ENCODE measurements at regions not wholly inside any gene's neighbourhood (a gene's known extent, or its start where the extent isn't known, plus 50 kb on each side); places are given as distances from the start of the nearest gene placed in this dataset.

DNA sequence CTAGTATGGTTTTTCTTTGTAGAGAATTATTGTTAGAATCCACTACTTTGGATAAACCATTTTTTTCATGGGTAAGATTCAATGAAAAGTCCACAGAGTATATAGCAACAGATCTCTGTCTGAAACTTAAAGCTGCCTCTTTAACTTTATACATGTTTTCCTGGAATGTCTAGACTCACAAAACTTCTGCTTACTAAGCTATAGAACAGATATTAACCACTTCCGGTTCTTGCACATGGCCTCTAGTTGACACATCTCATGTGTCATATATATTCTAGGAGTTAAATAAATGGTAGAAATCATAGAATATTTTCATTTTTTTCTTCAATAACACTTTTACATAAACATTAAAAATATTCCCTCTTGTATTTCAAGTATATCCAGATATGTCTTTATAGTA is 1693.9 kb downstream of the SI start:
- Histone ChIP-seq H3K27me3 (ENCODE audit: control insufficient read depth in 3 of 3, insufficient read depth in 3 of 3, low read length in 2 of 3) (no peaks in the 10 kb centered on the region), H3K27ac (ENCODE audit: low read depth in 1 of 2, low read length in 1 of 2) (no peak overlapping the region), H3K36me3 (ENCODE audit: control insufficient read depth in 4 of 4, insufficient read depth in 4 of 4, low read length in 4 of 4) (no peaks in the 10 kb centered on the region), H3K9ac (ENCODE audit: insufficient read depth in 1 of 2, low read length in 2 of 2) (no peak overlapping the region), H3K9me3 (ENCODE audit: control insufficient read depth in 4 of 4, insufficient read depth in 3 of 4, low read length in 3 of 4) (no peaks in the 10 kb centered on the region), H3K4me1 (ENCODE audit: control insufficient read depth in 5 of 5, insufficient read depth in 5 of 5, low read length in 5 of 5) (no peaks in the 10 kb centered on the region), H3K4me3 (no peak overlapping the region)
- no peak for ATAC-seq (ENCODE audit: insufficient read depth, low FRiP score)
- TF ChIP-seq, protein P1, sequence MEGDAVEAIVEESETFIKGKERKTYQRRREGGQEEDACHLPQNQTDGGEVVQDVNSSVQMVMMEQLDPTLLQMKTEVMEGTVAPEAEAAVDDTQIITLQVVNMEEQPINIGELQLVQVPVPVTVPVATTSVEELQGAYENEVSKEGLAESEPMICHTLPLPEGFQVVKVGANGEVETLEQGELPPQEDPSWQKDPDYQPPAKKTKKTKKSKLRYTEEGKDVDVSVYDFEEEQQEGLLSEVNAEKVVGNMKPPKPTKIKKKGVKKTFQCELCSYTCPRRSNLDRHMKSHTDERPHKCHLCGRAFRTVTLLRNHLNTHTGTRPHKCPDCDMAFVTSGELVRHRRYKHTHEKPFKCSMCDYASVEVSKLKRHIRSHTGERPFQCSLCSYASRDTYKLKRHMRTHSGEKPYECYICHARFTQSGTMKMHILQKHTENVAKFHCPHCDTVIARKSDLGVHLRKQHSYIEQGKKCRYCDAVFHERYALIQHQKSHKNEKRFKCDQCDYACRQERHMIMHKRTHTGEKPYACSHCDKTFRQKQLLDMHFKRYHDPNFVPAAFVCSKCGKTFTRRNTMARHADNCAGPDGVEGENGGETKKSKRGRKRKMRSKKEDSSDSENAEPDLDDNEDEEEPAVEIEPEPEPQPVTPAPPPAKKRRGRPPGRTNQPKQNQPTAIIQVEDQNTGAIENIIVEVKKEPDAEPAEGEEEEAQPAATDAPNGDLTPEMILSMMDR (IDR thresholded peaks at IDR 0.05; ENCODE audit: control extremely low read depth, extremely low read depth): no peak
- DNase-seq: no peak
- WGBS, 2 donors: 72 to 78% methylated on average over 1 of the region's 1 CpG

- Histone ChIP-seq H3K27ac (ENCODE audit: low read depth in 1 of 2, low read length in 1 of 2) (no peak overlapping the region), H3K9ac (ENCODE audit: insufficient read depth in 1 of 2, low read length in 2 of 2) (no peak overlapping the region), H3K4me3 (no peak overlapping the region), H3K9me3 (ENCODE audit: control insufficient read depth in 4 of 4, insufficient read depth in 3 of 4, low read length in 3 of 4) (no peaks in the 10 kb centered on the region), H3K36me3 (ENCODE audit: control insufficient read depth in 4 of 4, insufficient read depth in 4 of 4, low read length in 4 of 4) (no peaks in the 10 kb centered on the region), H3K27me3 (ENCODE audit: control insufficient read depth in 3 of 3, insufficient read depth in 3 of 3, low read length in 2 of 3) (no peaks in the 10 kb centered on the region), H3K4me1 (ENCODE audit: control insufficient read depth in 5 of 5, insufficient read depth in 5 of 5, low read length in 5 of 5) (no peaks in the 10 kb centered on the region)
- DNase-seq: no peak
- TF ChIP-seq, protein P1 (IDR thresholded peaks at IDR 0.05; ENCODE audit: control extremely low read depth, extremely low read depth): no peak
- WGBS, 2 donors: 44 to 66% methylated on average over 2 of the region's 2 CpGs
- no peak for ATAC-seq (ENCODE audit: insufficient read depth, low FRiP score)
Observed at GRCh38 chr3:163382183-163382582, 1696.1 kb downstream of the SI start.

DNA sequence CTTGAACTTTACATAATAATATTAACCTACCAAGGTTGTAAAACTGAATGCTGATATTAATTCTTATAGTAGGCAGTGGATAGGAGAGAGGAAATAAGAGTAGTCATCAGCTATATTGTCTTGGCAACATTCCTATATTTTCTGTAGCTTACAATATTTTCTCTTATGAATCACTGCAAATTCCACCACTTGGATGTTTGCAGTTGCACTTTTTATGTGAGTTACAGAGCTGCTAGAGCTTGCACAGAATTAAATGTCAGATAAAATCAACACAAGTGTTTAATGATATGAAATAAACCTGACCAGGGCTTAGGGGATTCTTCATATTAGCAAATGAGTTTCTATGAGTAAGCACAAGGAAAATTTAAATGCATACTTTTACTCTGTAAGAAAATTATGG is 1710.1 kb downstream of the SI start:
- Histone ChIP-seq H3K36me3 (ENCODE audit: control insufficient read depth in 4 of 4, insufficient read depth in 4 of 4, low read length in 4 of 4) (no peaks in the 10 kb centered on the region), H3K27me3 (ENCODE audit: control insufficient read depth in 3 of 3, insufficient read depth in 3 of 3, low read length in 2 of 3) (no peaks in the 10 kb centered on the region), H3K9ac (ENCODE audit: insufficient read depth in 1 of 2, low read length in 2 of 2) (no peak overlapping the region), H3K4me1 (ENCODE audit: control insufficient read depth in 5 of 5, insufficient read depth in 5 of 5, low read length in 5 of 5) (no peaks in the 10 kb centered on the region), H3K4me3 (no peak overlapping the region), H3K27ac (ENCODE audit: low read depth in 1 of 2, low read length in 1 of 2) (no peak overlapping the region), H3K9me3 (ENCODE audit: control insufficient read depth in 4 of 4, insufficient read depth in 3 of 4, low read length in 3 of 4) (no peaks in the 10 kb centered on the region)
- TF ChIP-seq, protein P1 (IDR thresholded peaks at IDR 0.05; ENCODE audit: control extremely low read depth, extremely low read depth): no peak
- DNase-seq (peak in 2 of 3 donors; percentile 3 to 37), ATAC-seq (ENCODE audit: insufficient read depth, low FRiP score) (no peak)

DNA sequence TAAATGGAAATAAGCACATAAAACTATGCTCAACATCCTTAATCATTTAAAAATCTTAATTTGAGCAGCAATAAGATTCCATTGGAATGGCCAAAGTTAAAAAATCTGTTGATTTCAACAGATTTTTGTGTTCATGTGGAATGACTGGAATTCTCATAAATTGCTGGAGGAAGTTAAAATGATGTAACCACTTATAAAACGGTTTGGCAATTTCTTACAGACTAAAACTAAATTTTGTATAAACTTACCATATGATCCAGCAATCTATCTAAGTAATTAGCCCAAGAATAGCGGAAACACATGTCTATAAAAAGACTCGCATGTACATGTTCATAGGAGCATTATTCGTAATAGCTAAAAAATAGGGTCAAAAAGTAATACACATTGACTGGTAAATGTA is 1713.6 kb downstream of the SI start:
- TF ChIP-seq, protein P1 (IDR thresholded peaks at IDR 0.05; ENCODE audit: control extremely low read depth, extremely low read depth): no peak
- no peak for DNase-seq
- H3K4me3 ChIP-seq: no peak overlapping the region
- no peaks in the 10 kb centered on the region for H3K9me3 ChIP-seq (ENCODE audit: control insufficient read depth in 4 of 4, insufficient read depth in 3 of 4, low read length in 3 of 4)
- no peaks in the 10 kb centered on the region for H3K4me1 ChIP-seq (ENCODE audit: control insufficient read depth in 5 of 5, insufficient read depth in 5 of 5, low read length in 5 of 5)
- no peak overlapping the region for H3K27ac ChIP-seq (ENCODE audit: low read depth in 1 of 2, low read length in 1 of 2)
- WGBS, 2 donors: 71 to 77% methylated on average over 4 of the region's 4 CpGs
- no peak for ATAC-seq (ENCODE audit: insufficient read depth, low FRiP score)
- H3K36me3 ChIP-seq (ENCODE audit: control insufficient read depth in 4 of 4, insufficient read depth in 4 of 4, low read length in 4 of 4): no peaks in the 10 kb centered on the region
- H3K9ac ChIP-seq (ENCODE audit: insufficient read depth in 1 of 2, low read length in 2 of 2): no peak overlapping the region
- no peaks in the 10 kb centered on the region for H3K27me3 ChIP-seq (ENCODE audit: control insufficient read depth in 3 of 3, insufficient read depth in 3 of 3, low read length in 2 of 3)

Measured in lung (tissue), 11 donors.